ENCODE measurements at regions not wholly inside any gene's neighbourhood (a gene's known extent, or its start where the extent isn't known, plus 50 kb on each side); places are given as distances from the start of the nearest gene placed in this dataset.

DNA sequence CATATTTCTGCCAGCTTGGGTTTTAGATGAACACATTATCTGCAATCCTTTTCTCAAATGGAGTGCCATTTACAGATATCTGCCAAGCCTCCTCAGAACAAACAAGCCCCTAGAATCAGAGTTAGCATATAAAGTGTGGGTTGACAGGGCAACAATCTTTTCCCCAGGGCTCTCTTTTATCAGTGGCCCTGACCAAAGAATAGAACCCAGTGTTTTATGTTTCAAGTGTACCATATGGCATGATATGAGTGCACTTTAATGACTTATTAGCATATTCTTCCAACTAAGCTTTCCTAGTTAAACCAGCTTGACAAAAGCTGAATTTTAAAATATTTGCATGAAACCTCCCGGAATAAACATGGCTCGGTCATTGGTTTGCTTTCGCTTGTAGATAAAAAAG is 57.3 kb downstream of the EVX1 start:
- DNase-seq, result no peak

DNA sequence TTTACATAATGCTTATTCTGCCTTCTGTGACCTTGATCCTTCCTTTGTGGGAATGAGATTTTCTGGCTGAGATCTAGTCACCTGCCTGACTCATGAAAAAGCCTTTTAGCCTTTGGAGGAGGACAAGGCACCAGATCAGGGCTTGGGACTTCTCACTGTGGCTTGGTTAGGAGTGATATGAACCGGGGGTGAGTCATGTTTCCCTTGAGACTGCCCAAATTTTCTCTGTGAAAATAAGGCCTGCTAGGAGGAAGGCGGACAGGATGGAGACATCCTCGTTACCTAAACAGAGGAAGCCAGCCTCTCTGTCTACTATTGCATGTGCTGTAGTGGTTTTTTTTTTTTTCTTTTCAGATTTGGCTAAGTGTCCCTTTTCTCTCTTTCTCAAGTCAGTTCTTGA is 57.8 kb downstream of the EVX1 start:
- DNase-seq, result no peak

DNA sequence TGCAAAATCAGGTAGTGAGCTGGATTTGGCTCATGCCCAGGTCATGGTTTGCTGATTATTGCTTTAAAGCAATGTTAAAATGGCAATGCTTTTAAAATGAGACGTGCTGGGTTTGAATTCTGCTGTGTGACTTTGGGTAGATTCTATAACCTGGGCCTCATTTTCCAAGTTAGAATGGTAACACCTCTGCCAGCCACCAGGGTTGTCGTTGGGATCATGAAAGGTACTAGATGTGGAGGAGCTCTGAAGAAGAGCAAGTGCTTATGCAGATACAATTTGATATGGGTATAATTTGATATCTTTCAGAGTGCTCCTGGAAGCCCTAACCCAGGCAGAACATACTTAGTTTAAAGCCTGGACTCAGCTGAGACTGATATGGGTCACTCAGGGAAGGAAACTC is 60.0 kb downstream of the EVX1 start:
- no peak for DNase-seq

DNA sequence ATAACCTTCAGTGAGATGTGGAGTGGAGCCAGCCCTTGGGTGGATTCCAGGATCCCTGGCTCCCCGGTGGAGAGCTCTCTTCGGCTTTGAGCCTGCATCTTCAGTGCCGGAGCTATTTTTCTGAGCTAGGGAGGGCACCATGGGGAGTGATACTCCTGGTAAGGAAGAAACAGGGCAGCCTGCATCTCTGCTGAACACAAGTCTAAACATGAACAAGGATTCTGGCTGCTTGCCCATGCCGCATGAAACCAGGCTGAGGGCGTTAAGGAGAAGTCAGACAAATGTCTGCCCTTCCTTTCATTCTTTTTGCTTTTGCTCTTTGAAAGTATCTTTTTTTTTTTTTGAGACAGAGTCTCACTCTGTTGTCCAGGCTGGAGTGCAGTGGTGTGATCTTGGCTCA is 60.4 kb downstream of the EVX1 start:
- DNase-seq, result no peak

DNA sequence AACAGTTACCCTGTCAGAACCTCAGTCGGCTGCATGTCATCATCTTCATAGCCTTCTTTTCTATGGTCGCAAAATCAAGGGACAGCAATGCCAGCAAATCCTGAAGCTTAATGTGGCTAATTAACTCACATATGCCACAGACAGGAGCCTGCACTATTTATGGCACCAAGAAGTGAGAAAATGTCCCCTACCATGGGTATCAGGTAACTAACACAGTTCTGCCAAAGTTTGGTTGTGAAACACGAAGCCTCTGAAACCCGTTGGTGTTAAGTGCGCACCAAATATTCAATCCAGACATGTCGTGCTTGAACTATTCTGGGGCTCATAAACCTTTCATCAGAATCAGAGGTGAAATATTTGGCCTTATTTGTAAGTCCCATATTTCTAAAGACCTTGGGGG is 63.3 kb downstream of the EVX1 start:
- no peak for DNase-seq

DNA sequence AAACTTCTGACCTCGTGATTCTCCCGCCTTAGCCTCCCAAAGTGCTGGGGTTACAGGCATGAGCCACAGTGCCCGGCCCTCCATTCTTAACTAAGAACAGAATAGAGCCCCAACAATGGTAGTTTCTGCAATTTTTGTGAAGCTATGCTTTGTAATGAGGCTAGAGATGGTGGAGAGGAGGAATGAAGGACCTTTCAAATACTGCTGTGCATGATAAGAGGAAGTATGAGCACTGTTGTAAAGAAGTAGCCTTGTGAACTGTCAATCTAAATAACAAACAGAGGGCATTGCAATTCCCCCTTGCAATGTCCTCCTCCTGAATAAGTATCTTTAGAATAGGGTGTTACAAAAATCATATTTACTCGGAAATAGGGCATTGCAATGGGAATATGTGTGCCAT is 70.2 kb downstream of the EVX1 start:
- DNase-seq, result no peak

DNA sequence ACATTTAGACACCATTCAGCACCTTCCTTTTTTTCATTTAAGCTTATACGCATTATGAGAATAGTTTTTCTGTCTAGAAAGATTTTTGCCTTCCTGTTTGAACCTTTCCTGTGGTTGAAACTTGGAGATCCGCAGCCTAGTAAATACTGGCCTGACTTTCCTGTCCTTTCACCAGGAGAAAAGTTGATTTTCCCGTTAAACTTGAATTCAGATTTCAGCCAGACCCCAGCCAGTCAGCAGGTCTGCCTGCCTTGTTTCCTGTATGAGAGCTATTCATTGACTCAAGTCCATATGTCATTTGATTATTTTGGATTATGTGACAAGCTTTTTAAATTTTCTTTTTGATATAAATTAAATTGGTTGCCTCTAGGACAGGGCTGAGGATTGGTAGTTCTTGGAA is 71.5 kb downstream of the EVX1 start:
- no peak for DNase-seq

DNA sequence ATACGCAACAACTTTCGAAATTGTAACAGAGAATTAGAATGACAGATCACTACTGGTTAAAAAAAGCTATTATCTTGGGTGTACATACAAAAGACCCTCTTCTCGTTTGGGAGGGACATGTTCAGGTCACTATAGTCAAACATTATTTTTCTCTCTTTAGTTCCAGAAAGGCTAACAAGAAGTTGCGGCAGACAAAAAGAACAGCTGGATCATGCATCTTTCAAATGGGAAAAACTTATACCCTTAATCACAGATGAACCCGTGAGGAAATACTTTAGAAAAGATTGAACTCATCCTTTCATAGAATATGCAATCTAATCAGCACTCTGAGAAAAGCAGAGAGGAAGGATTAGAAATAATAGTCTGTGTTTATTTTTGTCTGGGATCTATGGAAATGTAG is 72.5 kb downstream of the EVX1 start:
- no peak for DNase-seq

DNA sequence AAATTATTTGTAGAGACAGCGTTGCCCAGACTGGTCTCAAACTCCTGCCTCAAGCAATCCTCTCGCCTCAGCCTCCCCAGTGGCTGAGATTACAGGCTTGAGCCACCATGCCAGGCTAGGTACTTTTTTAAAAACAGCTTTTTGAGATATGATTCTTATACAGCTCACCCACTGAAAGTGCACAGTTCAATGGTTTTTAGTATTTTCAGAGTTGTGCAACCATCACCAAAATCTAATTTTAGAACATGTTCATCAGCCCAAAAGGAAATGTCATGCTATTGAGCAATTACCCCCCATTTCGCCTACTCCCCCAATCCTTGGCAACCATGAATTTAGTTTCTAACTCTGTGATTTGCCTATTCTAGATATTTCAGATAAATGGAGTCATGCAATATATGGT is 73.7 kb downstream of the EVX1 start:
- no peak for DNase-seq

DNA sequence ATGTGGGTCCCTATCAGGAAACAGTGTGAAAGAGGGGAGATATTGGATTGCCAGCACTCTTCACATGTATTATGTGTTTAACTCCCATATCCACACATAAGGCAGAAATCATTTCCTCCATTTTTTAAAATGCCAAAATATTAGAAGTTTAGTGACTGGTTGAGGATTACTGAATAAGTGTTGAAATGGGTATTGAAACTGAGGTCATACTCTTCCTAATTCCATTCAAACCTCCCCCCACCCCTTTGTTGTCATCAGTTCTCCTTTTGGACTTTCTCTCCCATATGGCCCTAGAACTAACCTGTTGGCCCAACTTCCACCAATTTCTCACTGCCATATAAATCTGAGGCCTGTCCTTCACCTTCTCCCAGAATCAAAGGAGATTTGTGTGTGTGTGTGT is 81.6 kb downstream of the EVX1 start:
- DNase-seq, result no peak

DNA sequence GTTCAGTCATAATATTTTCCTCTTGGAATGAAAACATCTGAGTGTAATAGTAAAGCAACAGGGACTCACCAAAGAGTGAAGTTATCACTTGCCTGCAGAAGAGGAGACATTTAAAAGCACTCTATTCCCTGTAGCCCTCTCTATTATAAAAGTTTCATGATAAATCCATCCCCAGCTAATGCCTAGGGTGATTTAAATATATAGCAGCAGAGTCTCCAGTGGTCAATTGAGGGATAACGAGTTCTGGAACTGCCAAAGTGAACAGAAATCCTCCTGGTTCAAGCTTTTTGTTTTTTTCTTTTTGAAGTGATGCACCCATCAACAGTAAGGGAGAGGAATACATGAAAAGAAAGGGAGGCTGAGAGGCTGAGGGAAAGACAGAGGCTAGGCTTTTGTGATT is 87.3 kb downstream of the EVX1 start:
- no peak for DNase-seq

DNA sequence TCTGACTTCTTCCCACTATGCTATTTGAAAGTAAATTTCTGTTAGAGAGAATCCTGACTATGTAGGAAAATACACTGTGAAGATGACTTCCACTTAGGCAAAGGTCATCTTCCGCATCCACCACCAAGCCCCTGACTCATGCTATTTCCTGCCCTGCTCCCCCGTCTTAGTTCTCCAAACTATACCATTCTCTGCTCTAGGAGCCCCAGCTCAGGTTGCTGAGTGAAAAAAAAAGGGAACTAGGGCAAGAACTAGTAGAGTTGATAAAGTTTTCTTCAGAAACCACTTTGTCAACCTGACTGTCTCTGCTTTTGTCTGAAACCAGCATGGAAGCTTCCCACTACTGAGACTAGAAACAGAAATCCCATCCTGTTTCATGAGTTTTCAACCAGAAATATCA is 96.9 kb downstream of the EVX1 start:
- DNase-seq, result no peak

DNA sequence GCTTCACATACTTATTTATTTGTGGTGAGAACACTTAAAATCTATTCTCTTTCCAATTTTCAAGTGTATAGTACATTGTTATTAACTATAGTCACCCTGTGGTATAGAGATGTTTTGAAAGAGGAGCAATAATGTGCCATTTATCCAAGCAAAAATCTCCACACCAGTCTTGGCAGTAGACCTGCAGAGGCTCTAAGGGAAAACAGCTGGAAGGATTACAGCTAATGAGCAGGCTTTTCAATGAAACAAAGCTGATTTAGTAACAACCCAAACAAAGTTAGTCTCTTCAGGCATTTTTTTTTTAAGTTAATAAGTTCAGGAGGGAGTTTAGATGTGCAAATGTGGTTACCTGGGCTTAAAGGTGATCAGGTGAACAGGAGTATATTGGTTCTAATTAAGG is 101.9 kb downstream of the EVX1 start:
- no peak for DNase-seq

DNA sequence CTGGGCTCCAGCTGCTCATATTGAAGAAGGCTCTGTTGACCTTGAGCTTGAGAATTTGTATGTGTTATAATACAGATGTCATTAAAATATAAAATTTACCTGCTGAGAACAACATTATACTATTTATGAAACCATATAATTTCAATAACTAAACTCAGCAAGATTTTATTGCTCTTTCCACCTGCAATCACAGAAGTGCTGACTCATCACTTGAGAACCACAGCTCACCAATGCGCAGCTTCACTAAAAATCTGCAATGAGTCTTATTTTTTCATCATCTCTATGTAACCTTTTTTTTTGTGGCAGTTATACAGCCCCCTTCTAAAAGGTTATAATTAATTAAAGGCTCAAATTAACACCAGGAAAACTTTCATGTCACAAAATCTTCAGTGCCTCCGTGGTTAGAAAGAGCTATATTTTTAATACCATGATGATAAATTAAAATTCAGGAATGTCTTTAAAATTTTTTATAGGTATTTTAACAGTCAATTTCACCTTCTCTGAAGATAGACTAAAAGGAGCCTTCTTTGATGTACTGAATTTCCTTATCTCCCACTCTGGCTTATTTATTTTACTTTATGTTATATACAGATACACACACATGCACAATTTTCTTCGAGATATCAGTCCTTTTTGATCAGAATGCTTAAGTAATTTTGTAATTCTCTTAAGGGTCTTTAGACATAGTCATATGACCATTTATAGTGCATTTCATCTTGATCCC is 102.7 kb downstream of the EVX1 start:
- no peak for DNase-seq

DNA sequence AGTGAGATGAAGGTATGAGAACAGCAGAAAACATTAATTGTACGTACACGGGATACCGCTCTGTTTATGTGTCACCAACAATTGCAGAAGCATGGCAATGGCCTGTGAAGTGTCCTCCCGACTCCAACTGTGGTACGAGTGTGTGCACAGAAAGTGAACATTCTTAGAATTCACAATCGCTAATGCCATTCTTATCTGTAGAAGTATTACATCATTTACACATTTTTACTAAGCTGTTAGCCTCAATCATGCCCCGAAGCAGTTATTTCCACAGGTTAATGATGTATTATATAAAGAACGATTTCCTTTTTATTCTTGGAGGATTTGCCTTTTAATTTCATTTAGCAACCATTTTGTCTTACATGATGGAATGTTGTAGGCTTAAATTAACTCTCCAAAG is 103.4 kb downstream of the EVX1 start:
- DNase-seq, result no peak

DNA sequence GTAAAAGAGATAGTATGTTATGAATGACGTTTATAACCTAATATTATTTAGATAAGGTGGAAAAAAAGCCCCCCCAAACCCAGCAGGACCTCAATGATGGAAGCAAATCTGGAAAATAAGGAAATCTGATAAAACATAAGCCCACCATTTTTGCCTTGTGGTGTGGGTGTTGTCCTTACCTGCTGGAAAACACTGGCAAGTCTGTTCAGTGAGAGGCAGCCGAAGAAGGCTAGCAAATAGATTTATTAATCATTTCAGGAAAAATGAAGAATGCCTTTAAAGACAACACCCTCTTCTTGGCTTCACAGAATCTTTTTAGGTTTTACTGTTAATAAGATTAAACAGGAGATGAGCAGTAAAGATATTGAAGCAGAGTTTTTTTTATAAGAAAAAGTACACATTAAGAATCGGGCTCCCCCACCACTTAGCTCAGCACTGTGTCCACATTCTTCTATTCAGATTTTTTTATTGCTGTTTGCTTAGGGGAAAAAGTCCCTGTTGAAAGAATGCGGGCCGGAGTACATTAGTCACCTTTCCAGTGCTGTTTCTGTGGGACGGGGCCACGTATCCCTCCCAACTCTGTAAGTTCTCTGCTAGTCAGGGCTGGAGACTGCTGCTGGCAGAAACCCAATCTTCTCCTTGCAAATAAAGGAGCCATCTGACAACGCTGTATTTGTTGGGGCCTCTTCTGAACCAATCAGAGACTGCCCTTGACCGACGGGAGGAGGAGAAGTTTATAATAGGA is 104.1 kb downstream of the EVX1 start:
- no peak for DNase-seq

DNA sequence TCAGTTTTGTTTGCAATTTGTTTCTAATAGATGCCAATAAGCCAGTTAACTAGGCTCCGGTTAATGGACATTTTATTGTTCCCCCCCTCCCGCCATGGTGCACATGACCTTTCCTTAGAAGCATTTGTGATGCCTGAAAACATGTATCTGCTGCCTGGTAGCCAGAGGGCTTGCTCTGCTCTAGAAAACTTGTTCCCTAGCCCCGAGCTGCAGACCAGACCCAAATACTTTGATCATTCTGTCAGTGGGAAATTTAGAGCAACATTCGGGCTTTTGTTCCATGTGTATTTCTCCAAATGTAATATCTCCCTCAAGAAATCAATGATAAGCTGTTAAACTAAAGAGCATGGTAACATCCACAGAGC is 104.7 kb downstream of the EVX1 start:
- DNase-seq, result no peak

DNA sequence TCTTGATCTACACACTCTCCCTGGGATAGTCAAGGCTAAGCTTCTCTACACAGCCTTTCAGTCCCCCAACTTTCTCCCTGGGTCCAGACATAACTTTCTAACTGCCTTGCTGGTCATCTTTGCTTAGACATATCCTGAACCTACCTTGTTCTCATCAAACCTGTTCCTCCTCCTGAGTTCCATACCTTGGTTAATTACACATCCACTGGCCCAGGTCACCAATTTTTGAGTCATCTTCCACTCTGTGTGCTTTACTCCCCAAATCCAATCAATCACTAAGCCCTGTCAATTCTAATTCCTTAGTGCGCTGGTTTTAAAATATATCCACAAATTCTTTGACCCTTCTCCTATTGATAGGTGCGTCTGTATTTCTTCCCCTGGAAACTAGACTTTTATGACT is 107.0 kb downstream of the EVX1 start:
- DNase-seq, result no peak

DNA sequence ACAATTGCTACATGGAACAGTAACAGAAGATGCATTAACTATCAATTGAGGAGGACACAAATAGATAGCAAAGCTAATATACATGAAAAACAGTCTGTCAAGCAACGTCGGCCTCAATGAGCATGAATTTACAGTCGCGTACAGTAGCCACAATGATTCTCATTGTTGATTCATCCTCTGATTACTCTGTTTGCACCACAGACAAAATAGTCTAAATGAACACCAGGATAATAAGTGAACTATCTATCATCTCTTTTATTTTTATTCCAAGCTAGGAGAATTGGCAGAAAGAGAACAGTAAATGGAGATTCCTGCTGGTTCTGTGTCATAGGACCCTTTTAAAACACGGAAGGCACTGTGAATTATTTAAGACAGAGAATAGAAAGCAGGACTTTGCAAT is 108.5 kb downstream of the EVX1 start:
- no peak for DNase-seq

DNA sequence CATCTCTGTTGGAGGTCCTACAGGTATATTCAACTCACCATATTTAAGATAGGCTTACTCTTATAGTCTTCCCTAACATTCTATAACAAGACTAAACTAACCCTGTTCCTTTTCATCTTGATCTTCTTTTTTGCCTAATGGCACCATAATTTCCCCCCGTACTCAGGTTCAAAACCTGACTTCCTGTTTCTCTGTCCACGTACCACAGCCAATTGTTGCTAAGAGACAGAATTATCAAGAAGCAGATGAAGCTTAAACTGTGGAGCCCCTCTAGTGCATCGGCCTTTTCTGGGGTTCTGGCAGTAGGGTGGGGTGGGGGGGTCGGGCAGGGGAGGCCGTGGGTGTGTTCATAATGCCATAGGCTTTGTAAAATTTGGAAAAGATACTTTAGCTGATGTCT is 109.2 kb downstream of the EVX1 start:
- DNase-seq, result no peak

DNA sequence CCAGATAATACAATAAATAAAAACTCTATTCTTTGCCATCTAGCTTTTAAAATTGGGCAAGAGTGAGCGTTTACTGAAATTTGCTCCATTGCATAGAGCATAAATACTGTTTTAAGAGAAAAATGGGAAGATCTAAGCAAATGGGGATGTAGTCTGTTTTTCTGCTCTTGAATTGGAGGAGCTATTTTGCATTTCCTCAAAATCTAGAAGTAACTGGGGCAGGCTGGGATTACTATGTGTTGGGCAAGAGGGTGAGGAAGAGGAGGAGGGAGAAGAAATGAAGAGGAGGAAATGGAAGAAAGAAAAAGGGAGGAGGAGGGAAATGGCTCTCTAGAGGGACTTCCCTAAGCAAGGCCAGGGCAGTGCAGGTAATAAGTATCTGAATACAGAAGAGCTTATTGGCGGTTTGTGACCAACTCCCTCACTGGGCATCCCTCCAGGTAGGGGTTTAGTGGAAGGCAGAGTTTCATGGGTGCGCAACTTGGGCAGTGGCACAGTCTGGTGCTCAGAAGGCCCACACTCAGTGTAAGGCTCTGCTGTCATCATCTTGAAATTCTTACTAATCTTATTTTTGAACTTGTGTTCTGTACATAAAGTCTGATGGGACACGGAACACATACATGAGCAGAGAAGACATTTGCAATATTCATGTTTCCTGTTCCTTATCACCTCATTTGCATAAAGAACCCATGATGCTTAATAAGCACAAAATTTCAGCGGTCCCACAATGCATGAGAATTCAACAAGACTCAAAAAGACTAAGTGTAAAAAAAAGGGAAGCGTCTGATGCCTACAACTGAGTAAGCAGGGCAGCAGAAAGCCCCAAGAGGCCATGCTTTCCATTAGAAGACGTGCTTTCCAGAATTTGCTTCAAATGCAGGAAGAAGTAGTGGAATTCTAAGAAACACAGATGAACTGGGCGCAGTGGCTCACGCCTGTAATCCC is 116.9 kb downstream of the EVX1 start:
- no peak for DNase-seq

DNA sequence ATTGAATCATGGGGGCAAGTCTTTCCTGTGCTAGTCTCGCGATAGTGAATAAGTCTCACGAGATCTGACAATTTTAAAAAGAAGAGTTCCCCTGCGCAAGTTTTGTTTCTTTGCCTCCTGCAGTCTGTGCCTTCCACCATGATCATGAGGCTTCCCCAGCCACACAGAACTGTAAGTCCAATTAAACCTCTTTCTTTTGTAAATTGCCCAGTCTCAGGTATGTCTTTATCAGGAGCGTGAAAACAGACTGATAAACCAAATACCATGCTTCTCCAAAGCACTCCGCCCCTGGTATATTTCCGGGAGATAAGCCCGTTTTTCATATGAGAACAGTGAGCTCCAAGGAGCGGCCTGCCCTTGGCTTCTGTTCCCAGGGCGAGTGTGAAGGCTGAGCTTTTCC is 118.9 kb downstream of the EVX1 start:
- DNase-seq, result no peak

DNA sequence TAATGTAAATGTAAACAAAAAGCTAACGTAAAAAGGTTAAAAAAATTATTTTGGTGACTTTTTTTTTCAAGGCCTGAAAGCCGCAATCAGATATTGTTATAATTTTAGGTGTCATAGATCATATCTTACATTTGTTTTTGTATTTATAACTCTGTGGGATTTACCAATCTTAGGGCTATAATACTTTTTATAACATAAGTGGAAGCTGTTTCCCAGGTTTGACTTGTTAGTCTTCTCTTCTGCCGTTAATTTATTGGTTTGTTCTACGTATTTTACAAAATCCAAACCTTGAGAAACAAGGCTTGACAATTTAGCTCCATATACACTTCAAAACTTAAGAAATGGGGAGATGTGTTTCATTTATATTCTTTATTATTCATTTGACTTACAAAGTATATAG is 119.4 kb downstream of the EVX1 start:
- DNase-seq, result no peak

DNA sequence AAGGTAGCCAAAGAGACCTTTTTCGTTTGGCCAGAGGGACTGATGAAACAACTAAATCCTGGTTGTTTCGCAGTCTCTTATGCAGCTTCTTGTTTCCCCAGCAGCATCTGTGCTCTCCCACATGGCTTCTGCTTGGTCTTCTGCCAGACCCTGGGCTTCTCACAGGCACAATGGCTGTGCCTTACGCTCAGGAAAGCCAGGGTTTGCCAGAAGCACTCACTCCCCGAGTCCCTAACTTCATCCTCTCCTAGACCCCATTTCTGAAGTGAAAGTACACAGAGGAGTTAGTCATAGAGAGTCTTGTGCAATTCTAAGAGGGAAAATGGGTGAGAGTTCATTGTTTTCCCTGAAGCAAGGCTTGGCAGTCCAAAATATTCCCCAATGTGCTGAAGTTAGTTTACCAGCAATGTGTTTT is 121.7 kb downstream of the EVX1 start:
- DNase-seq, result peak; percentile 27
